ENCODE measurements at regions not wholly inside any gene's neighbourhood (a gene's known extent, or its start where the extent isn't known, plus 50 kb on each side); places are given as distances from the start of the nearest gene placed in this dataset.

- H3K4me3 ChIP-seq (ENCODE audit: control extremely low read depth in 1 of 5, extremely low read depth in 1 of 5, insufficient read depth in 1 of 5, low read depth in 2 of 5, low read length in 4 of 5): no peak overlapping the region
- H3K27me3 ChIP-seq (replicated peaks in 1 of 4; ENCODE audit: control extremely low read depth in 1 of 4, control insufficient read depth in 3 of 4, insufficient read depth in 4 of 4, low read length in 3 of 4): no peaks in the 10 kb centered on the region
- WGBS (ENCODE audit: insufficient coverage): 95% methylated on average over 11 of the region's 11 CpGs
- Mint-ChIP-seq H3K4me3 (no peak overlapping the region), H3K27ac (no peak overlapping the region), H3K27me3 (no peaks in the 10 kb centered on the region), H3K9me3 (ENCODE audit: insufficient read depth) (no peaks in the 10 kb centered on the region), H3K4me1 (no peaks in the 10 kb centered on the region)
- H3K27ac ChIP-seq (ENCODE audit: low read length in 2 of 2): no peak overlapping the region
- ChIA-PET CTCF (no interaction called here), POLR2A (no interaction called here)
- no peak for DNase-seq
- TF ChIP-seq EZH2 (IDR thresholded peaks at IDR 0.05; ENCODE audit: borderline replicate concordance, insufficient read depth, low read depth, low read length, poor library complexity, severe bottlenecking): no peak
- TF ChIP-seq, protein P1, sequence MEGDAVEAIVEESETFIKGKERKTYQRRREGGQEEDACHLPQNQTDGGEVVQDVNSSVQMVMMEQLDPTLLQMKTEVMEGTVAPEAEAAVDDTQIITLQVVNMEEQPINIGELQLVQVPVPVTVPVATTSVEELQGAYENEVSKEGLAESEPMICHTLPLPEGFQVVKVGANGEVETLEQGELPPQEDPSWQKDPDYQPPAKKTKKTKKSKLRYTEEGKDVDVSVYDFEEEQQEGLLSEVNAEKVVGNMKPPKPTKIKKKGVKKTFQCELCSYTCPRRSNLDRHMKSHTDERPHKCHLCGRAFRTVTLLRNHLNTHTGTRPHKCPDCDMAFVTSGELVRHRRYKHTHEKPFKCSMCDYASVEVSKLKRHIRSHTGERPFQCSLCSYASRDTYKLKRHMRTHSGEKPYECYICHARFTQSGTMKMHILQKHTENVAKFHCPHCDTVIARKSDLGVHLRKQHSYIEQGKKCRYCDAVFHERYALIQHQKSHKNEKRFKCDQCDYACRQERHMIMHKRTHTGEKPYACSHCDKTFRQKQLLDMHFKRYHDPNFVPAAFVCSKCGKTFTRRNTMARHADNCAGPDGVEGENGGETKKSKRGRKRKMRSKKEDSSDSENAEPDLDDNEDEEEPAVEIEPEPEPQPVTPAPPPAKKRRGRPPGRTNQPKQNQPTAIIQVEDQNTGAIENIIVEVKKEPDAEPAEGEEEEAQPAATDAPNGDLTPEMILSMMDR (IDR thresholded peaks at IDR 0.05): no peak
- ATAC-seq (ENCODE audit: low read depth): no peak
- no peaks in the 10 kb centered on the region for H3K4me1 ChIP-seq (ENCODE audit: control insufficient read depth in 2 of 2, insufficient read depth in 2 of 2, low read length in 2 of 2)
- H4K20me1 ChIP-seq (ENCODE audit: control insufficient read depth, insufficient read depth, low read length, poor library complexity, severe bottlenecking): no peaks in the 10 kb centered on the region
- intact Hi-C loops (cut with micrococcal nuclease): no loop called here
- H3K9me3 ChIP-seq (ENCODE audit: control extremely low read depth in 1 of 3, control insufficient read depth in 2 of 3, insufficient read depth in 1 of 3, low read length in 2 of 3): peaks cover 0 to 19% (median 0%) of the 10 kb centered on the region in 3 donors
- H3K36me3 ChIP-seq (replicated peaks in 1 of 2; ENCODE audit: control extremely low read depth in 1 of 2, control insufficient read depth in 1 of 2, extremely low read depth in 1 of 2, insufficient read depth in 2 of 2, low read length in 1 of 2): no peaks in the 10 kb centered on the region
- H3K4me2 ChIP-seq (replicated peaks; ENCODE audit: low read depth, low read length, poor library complexity, severe bottlenecking): no peak overlapping the region
- no peak overlapping the region for H3K9ac ChIP-seq (ENCODE audit: low read length)
- H2AFZ ChIP-seq (ENCODE audit: insufficient read depth, low read depth, low read length, poor library complexity, severe bottlenecking): no peak overlapping the region
- H3K79me2 ChIP-seq (ENCODE audit: control insufficient read depth, insufficient read depth, low read length): no peaks in the 10 kb centered on the region
Measured at GRCh38 chr12:127482950-127483349, 784.0 kb upstream of the TMEM132C start.

DNA sequence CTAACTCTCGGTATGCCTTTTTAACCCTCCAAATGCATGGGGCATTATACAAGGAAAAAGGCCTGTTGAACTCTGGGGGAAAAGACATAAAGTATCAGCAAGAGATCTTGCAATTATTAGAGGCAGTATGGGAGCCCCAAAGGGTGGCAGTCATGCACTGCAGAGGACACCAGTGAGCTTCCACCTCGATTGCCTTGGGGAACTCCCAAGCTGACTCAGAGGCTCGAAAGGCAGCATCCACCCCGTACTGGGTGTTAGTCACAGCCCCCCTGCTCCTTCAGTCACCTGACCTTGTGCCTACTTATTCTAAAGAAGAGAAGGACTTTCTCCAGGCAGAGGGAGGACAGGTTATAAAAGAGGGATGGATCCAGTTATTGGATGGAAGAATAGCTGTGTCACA is 781.4 kb upstream of the TMEM132C start:
- intact Hi-C loops (cut with micrococcal nuclease): no loop called here
- Histone ChIP-seq H3K9me3 (ENCODE audit: control extremely low read depth in 1 of 3, control insufficient read depth in 2 of 3, insufficient read depth in 1 of 3, low read length in 2 of 3) (peaks cover 0 to 19% (median 0%) of the 10 kb centered on the region in 3 donors), H3K4me1 (ENCODE audit: control insufficient read depth in 2 of 2, insufficient read depth in 2 of 2, low read length in 2 of 2) (no peaks in the 10 kb centered on the region), H3K79me2 (ENCODE audit: control insufficient read depth, insufficient read depth, low read length) (no peaks in the 10 kb centered on the region), H2AFZ (ENCODE audit: insufficient read depth, low read depth, low read length, poor library complexity, severe bottlenecking) (no peak overlapping the region), H4K20me1 (ENCODE audit: control insufficient read depth, insufficient read depth, low read length, poor library complexity, severe bottlenecking) (no peaks in the 10 kb centered on the region), H3K9ac (ENCODE audit: low read length) (no peak overlapping the region), H3K27ac (ENCODE audit: low read length in 2 of 2) (no peak overlapping the region), H3K4me3 (ENCODE audit: control extremely low read depth in 1 of 5, extremely low read depth in 1 of 5, insufficient read depth in 1 of 5, low read depth in 2 of 5, low read length in 4 of 5) (no peak overlapping the region), H3K4me2 (replicated peaks; ENCODE audit: low read depth, low read length, poor library complexity, severe bottlenecking) (no peak overlapping the region), H3K36me3 (replicated peaks in 1 of 2; ENCODE audit: control extremely low read depth in 1 of 2, control insufficient read depth in 1 of 2, extremely low read depth in 1 of 2, insufficient read depth in 2 of 2, low read length in 1 of 2) (no peaks in the 10 kb centered on the region), H3K27me3 (replicated peaks in 1 of 4; ENCODE audit: control extremely low read depth in 1 of 4, control insufficient read depth in 3 of 4, insufficient read depth in 4 of 4, low read length in 3 of 4) (no peaks in the 10 kb centered on the region)
- Mint-ChIP-seq H3K27me3 (no peaks in the 10 kb centered on the region), H3K9me3 (ENCODE audit: insufficient read depth) (no peaks in the 10 kb centered on the region), H3K4me3 (no peak overlapping the region), H3K27ac (no peak overlapping the region), H3K4me1 (no peaks in the 10 kb centered on the region)
- TF ChIP-seq EZH2 (IDR thresholded peaks at IDR 0.05; ENCODE audit: borderline replicate concordance, insufficient read depth, low read depth, low read length, poor library complexity, severe bottlenecking): no peak
- TF ChIP-seq, protein P1 (IDR thresholded peaks at IDR 0.05): no peak
- POLR2A ChIA-PET: no interaction called here
- WGBS (ENCODE audit: insufficient coverage): 45% methylated on average over 1 of the region's 4 CpGs
- ATAC-seq (ENCODE audit: low read depth): no peak
- no peak for DNase-seq
- CTCF ChIA-PET: no interaction called here

Data from B cell (primary cell).